Trophoblast cell (in vitro differentiated cells and primary cell): ENCODE measurements at regions not wholly inside any gene's neighbourhood (a gene's known extent, or its start where the extent isn't known, plus 50 kb on each side); places are given as distances from the start of the nearest gene placed in this dataset.

Source experiments
- DNase-seq, 2 donors: peaks; one replicate each; pipeline ENCODE4 v3.0.0-alpha.2; 2016
- H2AFZ ChIP-seq: 2 replicates; pipeline ENCODE4 v1.6.1; 2013; ENCODE audit warnings: low read length, moderate library complexity, mild to moderate bottlenecking; ENCODE audit not compliant: insufficient read depth, poor library complexity
- H2AK5ac ChIP-seq: 2 replicates; pipeline ENCODE4 v1.6.1; 2013; ENCODE audit warnings: mild to moderate bottlenecking, low read length
- H2BK120ac ChIP-seq: 2 replicates; pipeline ENCODE4 v1.6.1; 2013; ENCODE audit warnings: low read length, mild to moderate bottlenecking, moderate library complexity; ENCODE audit not compliant: insufficient read depth, poor library complexity
- H2BK12ac ChIP-seq: 2 replicates; pipeline ENCODE4 v1.6.1; 2013; ENCODE audit warnings: mild to moderate bottlenecking, low read length, moderate library complexity
- H2BK5ac ChIP-seq: 2 replicates; pipeline ENCODE4 v1.6.1; 2013; ENCODE audit warnings: low read length, low read depth, moderate library complexity, mild to moderate bottlenecking; ENCODE audit not compliant: poor library complexity
- H3K14ac ChIP-seq: 2 replicates; pipeline ENCODE4 v1.6.1; 2013; ENCODE audit warnings: mild to moderate bottlenecking, low read length
- H3K18ac ChIP-seq: 2 replicates; pipeline ENCODE4 v1.6.1; 2013; ENCODE audit warnings: mild to moderate bottlenecking, low read length
- H3K23ac ChIP-seq: 2 replicates; pipeline ENCODE4 v1.6.1; 2013; ENCODE audit warnings: low read length
- H3K27ac ChIP-seq: 2 replicates; pipeline ENCODE4 v1.5.1; 2013; ENCODE audit warnings: low read depth, mild to moderate bottlenecking, inconsistent platforms, low read length, moderate library complexity
- H3K27me3 ChIP-seq: 2 replicates; pipeline ENCODE4 v1.6.1; 2013; ENCODE audit warnings: inconsistent platforms, mild to moderate bottlenecking, low read length, moderate library complexity; ENCODE audit not compliant: insufficient read depth
- H3K36me3 ChIP-seq, 2 experiments: 1 replicate in 1 of 2; 2 replicates in 1 of 2; pipeline ENCODE4 v1.6.1; 2013; ENCODE audit warnings: low read length in 2 of 2, mild to moderate bottlenecking in 2 of 2, moderate library complexity in 1 of 2; ENCODE audit not compliant: insufficient read depth in 2 of 2, control insufficient read depth in 1 of 2
- H3K4ac ChIP-seq: 2 replicates; pipeline ENCODE4 v1.6.1; 2013; ENCODE audit warnings: low read depth, mild to moderate bottlenecking, low read length, moderate library complexity
- H3K4me1 ChIP-seq, 2 experiments: 1 replicate in 1 of 2; 2 replicates in 1 of 2; pipeline ENCODE4 v1.6.1; 2013; ENCODE audit warnings: low read length in 2 of 2, mild to moderate bottlenecking in 2 of 2, moderate library complexity in 1 of 2; ENCODE audit not compliant: insufficient read depth in 2 of 2, control insufficient read depth in 1 of 2
- H3K4me2 ChIP-seq: 2 replicates; pipeline ENCODE4 v1.6.1; 2013; ENCODE audit warnings: inconsistent platforms, mild to moderate bottlenecking, low read length, moderate library complexity
- H3K4me3 ChIP-seq: 2 replicates; pipeline ENCODE4 v1.5.1; 2013; ENCODE audit warnings: mild to moderate bottlenecking, low read depth, low read length, inconsistent platforms
- H3K79me1 ChIP-seq: one replicate; pipeline ENCODE4 v1.6.1; 2013; ENCODE audit warnings: low read length
- H3K79me2 ChIP-seq: 2 replicates; pipeline ENCODE4 v1.6.1; 2013; ENCODE audit warnings: low read length, mild to moderate bottlenecking; ENCODE audit not compliant: control insufficient read depth, insufficient read depth, poor library complexity
- H3K9ac ChIP-seq: 2 replicates; pipeline ENCODE4 v1.6.1; 2013; ENCODE audit warnings: mild to moderate bottlenecking, low read length
- H3K9me3 ChIP-seq: 2 replicates; pipeline ENCODE4 v1.6.1; 2013; ENCODE audit warnings: low read depth, mild to moderate bottlenecking, control low read depth, inconsistent platforms, low read length; ENCODE audit not compliant: insufficient read depth
- H4K12ac ChIP-seq: 2 replicates; pipeline ENCODE4 v1.6.1; 2013; ENCODE audit warnings: low read depth, mild to moderate bottlenecking, low read length, moderate library complexity
- H4K8ac ChIP-seq: 2 replicates; pipeline ENCODE4 v1.6.1; 2013; ENCODE audit warnings: low read depth, mild to moderate bottlenecking, low read length, moderate library complexity
- H4K91ac ChIP-seq: one replicate; pipeline ENCODE4 v1.6.1; 2013; ENCODE audit warnings: low read depth, mild to moderate bottlenecking, low read length, moderate library complexity
- WGBS: extraction: QIAGEN DNeasy Blood & Tissue Kit; methylation state at CpG from one replicate; pipeline ENCODE4 v1.1.7; 2013; ENCODE audit warnings: missing lambda C conversion rate; ENCODE audit not compliant: insufficient read length, insufficient coverage; ENCODE audit errors: extremely low coverage; 5-methylcytosine and 5-hydroxymethylcytosine counted together

GRCh38 chr10:29217292-29217738 lies 71.6 kb upstream of the LYZL1 start:
- no CpG with 5 or more reads among the region's 6 CpGs for WGBS
- Histone ChIP-seq H4K91ac (no peak overlapping the region), H2AK5ac (no peak overlapping the region), H3K14ac (no peak overlapping the region), H3K23ac (no peak overlapping the region), H3K79me2 (no peaks in the 10 kb centered on the region), H3K4me2 (no peak overlapping the region), H3K79me1 (no peaks in the 10 kb centered on the region), H2AFZ (no peak overlapping the region), H3K4me1 (no peaks in the 10 kb centered on the region), H2BK120ac (no peak overlapping the region), H3K4ac (no peak overlapping the region), H2BK12ac (no peak overlapping the region), H3K9ac (no peak overlapping the region), H3K27ac (no peak overlapping the region), H4K8ac (no peak overlapping the region), H3K4me3 (no peak overlapping the region), H3K36me3 (no peaks in the 10 kb centered on the region), H3K9me3 (peaks cover 2% of the 10 kb centered on the region), H4K12ac (no peak overlapping the region), H3K27me3 (no peaks in the 10 kb centered on the region), H3K18ac (no peak overlapping the region), H2BK5ac (no peak overlapping the region)
- no peak for DNase-seq

DNA sequence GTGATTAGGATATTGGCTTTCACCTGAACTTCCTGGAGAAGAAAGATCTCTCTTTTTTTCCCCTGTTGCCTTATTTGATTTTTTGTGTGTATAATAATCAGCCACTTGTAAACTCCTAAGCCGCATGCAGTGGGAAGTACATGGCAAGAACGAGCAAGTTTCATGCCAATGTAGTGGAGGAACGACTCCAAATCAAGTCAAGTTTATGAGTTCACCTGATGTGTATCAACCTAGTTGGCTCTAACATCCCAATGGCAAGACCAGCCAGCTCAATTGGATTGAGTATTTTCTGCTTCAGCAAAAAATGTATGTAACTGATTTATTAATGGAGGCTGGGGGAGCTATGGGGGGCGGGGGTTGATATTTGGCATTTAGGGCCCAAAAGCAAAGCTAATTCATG lies 65.5 kb upstream of the LYZL1 start:
- Histone ChIP-seq H2AFZ (no peak overlapping the region), H4K12ac (no peak overlapping the region), H4K91ac (no peak overlapping the region), H3K4ac (no peak overlapping the region), H3K9me3 (peaks cover 2% of the 10 kb centered on the region), H3K36me3 (no peaks in the 10 kb centered on the region), H3K27ac (no peak overlapping the region), H3K9ac (no peak overlapping the region), H2BK5ac (no peak overlapping the region), H3K23ac (no peak overlapping the region), H3K4me3 (no peak overlapping the region), H3K79me2 (no peaks in the 10 kb centered on the region), H2BK12ac (no peak overlapping the region), H4K8ac (no peak overlapping the region), H3K4me1 (peaks cover 0 to 2% of the 10 kb centered on the region in 2 experiments), H3K14ac (no peak overlapping the region), H3K79me1 (peaks cover 2% of the 10 kb centered on the region), H2AK5ac (no peak overlapping the region), H3K4me2 (no peak overlapping the region), H2BK120ac (no peak overlapping the region), H3K27me3 (no peaks in the 10 kb centered on the region), H3K18ac (no peak overlapping the region)
- DNase-seq, result no peak
- no CpG with 5 or more reads among the region's 4 CpGs for WGBS

DNA sequence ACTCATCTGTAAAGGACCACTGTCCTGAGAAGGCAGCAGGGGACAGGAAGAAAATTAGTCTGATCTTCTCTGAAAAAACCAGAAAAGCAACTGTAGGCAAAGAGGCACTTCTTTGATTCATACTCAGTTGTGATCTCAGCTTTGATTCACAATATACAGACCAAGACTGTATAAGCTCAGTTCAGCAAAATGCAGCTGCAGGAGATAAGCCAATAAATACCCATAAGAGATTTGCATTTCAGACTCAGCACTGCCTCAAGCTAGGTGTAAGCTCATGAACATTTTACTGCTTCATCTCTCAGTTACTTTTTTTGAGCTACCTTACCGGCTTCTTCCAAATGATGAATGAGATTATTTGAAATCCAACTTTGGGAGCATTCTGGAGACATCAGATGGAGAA lies 64.2 kb upstream of the LYZL1 start:
- H3K4ac ChIP-seq, result no peak overlapping the region
- H4K12ac ChIP-seq, result no peak overlapping the region
- no peak overlapping the region for H3K4me3 ChIP-seq
- no peak overlapping the region for H3K9ac ChIP-seq
- no peak overlapping the region for H4K91ac ChIP-seq
- no peak overlapping the region for H2AK5ac ChIP-seq
- no peak overlapping the region for H2BK5ac ChIP-seq
- no peaks in the 10 kb centered on the region for H3K27me3 ChIP-seq
- DNase-seq, result no peak
- no peak overlapping the region for H3K14ac ChIP-seq
- H2BK12ac ChIP-seq, result no peak overlapping the region
- H4K8ac ChIP-seq, result no peak overlapping the region
- peaks cover 10% of the 10 kb centered on the region for H3K79me1 ChIP-seq
- WGBS, result no CpG with 5 or more reads among the region's 1 CpG
- H2AFZ ChIP-seq, result no peak overlapping the region
- no peak overlapping the region for H3K4me2 ChIP-seq
- no peak overlapping the region for H3K18ac ChIP-seq
- H3K79me2 ChIP-seq, result peaks cover 4% of the 10 kb centered on the region
- H3K4me1 ChIP-seq, result peaks cover 3 to 5% of the 10 kb centered on the region in 2 experiments
- H3K36me3 ChIP-seq, result no peaks in the 10 kb centered on the region
- peaks cover 2% of the 10 kb centered on the region for H3K9me3 ChIP-seq
- no peak overlapping the region for H3K27ac ChIP-seq
- H3K23ac ChIP-seq, result no peak overlapping the region
- no peak overlapping the region for H2BK120ac ChIP-seq

DNA sequence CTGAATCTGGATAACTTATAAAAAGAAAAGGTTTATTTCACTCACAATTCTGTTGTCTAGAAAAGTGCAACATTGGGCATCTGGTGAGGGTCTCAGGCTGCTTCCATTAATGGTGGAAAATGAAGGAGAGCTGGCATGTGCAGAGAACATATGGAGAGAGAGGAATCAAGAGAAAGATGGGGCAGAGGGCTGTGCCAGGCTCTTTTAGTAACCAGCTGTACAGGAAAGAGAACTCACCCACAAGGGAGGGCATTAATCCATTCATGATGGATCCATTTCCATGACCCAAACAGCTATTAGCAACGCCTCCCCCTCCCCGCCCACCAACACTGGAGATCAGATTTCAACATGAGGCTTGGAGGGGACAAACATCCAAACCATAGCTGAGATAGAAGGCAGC lies 61.7 kb upstream of the LYZL1 start:
- WGBS, result no CpG with 5 or more reads among the region's 2 CpGs

More for the DNA sequence above, 61.7 kb upstream of the LYZL1 start:
- Histone ChIP-seq H2BK120ac (no peak overlapping the region), H3K4me1 (peaks cover 3 to 5% of the 10 kb centered on the region in 2 experiments), H3K4ac (no peak overlapping the region), H4K8ac (no peak overlapping the region), H2BK5ac (no peak overlapping the region), H3K79me1 (peaks cover 16% of the 10 kb centered on the region), H3K79me2 (peaks cover 4% of the 10 kb centered on the region), H3K9me3 (no peaks in the 10 kb centered on the region), H2AFZ (no peak overlapping the region), H3K23ac (no peak overlapping the region), H3K36me3 (no peaks in the 10 kb centered on the region), H3K14ac (no peak overlapping the region), H3K27ac (no peak overlapping the region), H3K9ac (no peak overlapping the region), H3K4me2 (no peak overlapping the region), H2AK5ac (no peak overlapping the region), H4K91ac (peak overlapping the region; percentile 81), H4K12ac (no peak overlapping the region), H3K4me3 (no peak overlapping the region), H3K27me3 (no peaks in the 10 kb centered on the region), H2BK12ac (peak overlapping the region; percentile 21), H3K18ac (no peak overlapping the region)
- DNase-seq, result no peak
